Keratinocyte (primary cell): ENCODE measurements at regions not wholly inside any gene's neighbourhood (a gene's known extent, or its start where the extent isn't known, plus 50 kb on each side); places are given as distances from the start of the nearest gene placed in this dataset.

Experiments used
- DNase-seq: peaks from one replicate; pipeline ENCODE4 v3.0.0-alpha.2; 2011; ENCODE audit warnings: low read depth, missing footprints, low spot score
- FAIRE-seq: peaks from 2 replicates; lab custom pipeline; 2011; peaks lifted over from hg19 to GRCh38; lab: Jason Lieb, UNC
- H2AFZ ChIP-seq: 2 replicates; pipeline ENCODE4 v1.6.0; 2012; ENCODE audit warnings: low read length, control low read depth, inconsistent platforms; ENCODE audit not compliant: control insufficient read depth
- H3K27ac ChIP-seq: 2 replicates; pipeline ENCODE4 v1.5.1; 2011; ENCODE audit warnings: low read length; ENCODE audit not compliant: control insufficient read depth, insufficient read depth
- H3K27me3 ChIP-seq: 3 replicates; pipeline ENCODE4 v1.6.0; 2011; ENCODE audit warnings: low read length; ENCODE audit not compliant: control insufficient read depth, insufficient read depth; ENCODE audit errors: extremely low read depth
- H3K36me3 ChIP-seq, 2 experiments: 2 replicates in 1 of 2; 3 replicates in 1 of 2; pipeline ENCODE4 v1.5.1; 2011; ENCODE audit warnings: low read length in 2 of 2, mild to moderate bottlenecking in 1 of 2; ENCODE audit not compliant: control insufficient read depth in 2 of 2, insufficient read depth in 2 of 2; ENCODE audit errors: extremely low read depth in 1 of 2
- H3K4me1 ChIP-seq: 3 replicates; pipeline ENCODE4 v1.5.1; 2011; ENCODE audit warnings: low read length; ENCODE audit not compliant: control insufficient read depth, insufficient read depth; ENCODE audit errors: extremely low read depth
- H3K4me2 ChIP-seq: 3 replicates; pipeline ENCODE4 v1.6.0; 2011; ENCODE audit warnings: low read depth, low read length; ENCODE audit not compliant: control insufficient read depth, insufficient read depth; ENCODE audit errors: extremely low read depth
- H3K4me3 ChIP-seq, 3 experiments: fragments of 200-600 bp in 1 of 3; sonication (generic) in 1 of 3; 2 replicates in 2 of 3; 3 replicates in 1 of 3; pipeline ENCODE4 v1.5.1; 2011 to 2016; ENCODE audit warnings: low read length in 3 of 3, mild to moderate bottlenecking in 3 of 3, control low read depth in 2 of 3, inconsistent platforms in 1 of 3, low read depth in 1 of 3, mixed read lengths in 1 of 3, mixed run types in 1 of 3, moderate library complexity in 1 of 3; ENCODE audit not compliant: control insufficient read depth in 2 of 3, insufficient read depth in 2 of 3; ENCODE audit errors: extremely low read depth in 1 of 3
- H3K79me2 ChIP-seq: 2 replicates; pipeline ENCODE4 v1.6.0; 2012; ENCODE audit warnings: low read length; ENCODE audit not compliant: control insufficient read depth, insufficient read depth
- H3K9ac ChIP-seq: 3 replicates; pipeline ENCODE4 v1.6.0; 2011; ENCODE audit warnings: low read length; ENCODE audit not compliant: control insufficient read depth, insufficient read depth; ENCODE audit errors: extremely low read depth
- H3K9me1 ChIP-seq: 3 replicates; pipeline ENCODE4 v1.6.0; 2011; ENCODE audit warnings: low read length; ENCODE audit not compliant: control insufficient read depth, insufficient read depth; ENCODE audit errors: extremely low read depth
- H3K9me3 ChIP-seq: 2 replicates; pipeline ENCODE4 v1.5.1; 2012; ENCODE audit warnings: low read depth, low read length; ENCODE audit not compliant: control insufficient read depth
- H4K20me1 ChIP-seq: 3 replicates; pipeline ENCODE4 v1.6.0; 2011; ENCODE audit warnings: low read length; ENCODE audit not compliant: control insufficient read depth, insufficient read depth; ENCODE audit errors: extremely low read depth
- EZH2 ChIP-seq: IDR thresholded peaks from one replicate; pipeline ENCODE4 v1.6.1; 2012; ENCODE audit warnings: inconsistent platforms, mild to moderate bottlenecking, low read length, moderate library complexity
- dilution Hi-C: fragments of 300-500 bp; cut with MboI; formaldehyde crosslinking; loops from one replicate; pipeline ENCODE4 v1.7.0; 2020; ENCODE audit warnings: low sequenced_read_pairs; ENCODE audit not compliant: extremely low pct_ligation_motif_present
- TF ChIP-seq, protein P1 (sequence below), 3 experiments: IDR thresholded peaks in 1 of 3; conservative IDR thresholded peaks in 1 of 3; optimal IDR thresholded peaks in 1 of 3; 2 replicates in 2 of 3; 3 replicates in 1 of 3; pipeline versions ENCODE3 to v1.5.1; 2011; ENCODE audit warnings: low read length in 3 of 3, mild to moderate bottlenecking in 3 of 3, moderate library complexity in 2 of 3, control low read depth in 1 of 3, inconsistent platforms in 1 of 3; ENCODE audit not compliant: insufficient read depth in 2 of 3; ENCODE audit errors: extremely low read depth in 1 of 3

DNA sequence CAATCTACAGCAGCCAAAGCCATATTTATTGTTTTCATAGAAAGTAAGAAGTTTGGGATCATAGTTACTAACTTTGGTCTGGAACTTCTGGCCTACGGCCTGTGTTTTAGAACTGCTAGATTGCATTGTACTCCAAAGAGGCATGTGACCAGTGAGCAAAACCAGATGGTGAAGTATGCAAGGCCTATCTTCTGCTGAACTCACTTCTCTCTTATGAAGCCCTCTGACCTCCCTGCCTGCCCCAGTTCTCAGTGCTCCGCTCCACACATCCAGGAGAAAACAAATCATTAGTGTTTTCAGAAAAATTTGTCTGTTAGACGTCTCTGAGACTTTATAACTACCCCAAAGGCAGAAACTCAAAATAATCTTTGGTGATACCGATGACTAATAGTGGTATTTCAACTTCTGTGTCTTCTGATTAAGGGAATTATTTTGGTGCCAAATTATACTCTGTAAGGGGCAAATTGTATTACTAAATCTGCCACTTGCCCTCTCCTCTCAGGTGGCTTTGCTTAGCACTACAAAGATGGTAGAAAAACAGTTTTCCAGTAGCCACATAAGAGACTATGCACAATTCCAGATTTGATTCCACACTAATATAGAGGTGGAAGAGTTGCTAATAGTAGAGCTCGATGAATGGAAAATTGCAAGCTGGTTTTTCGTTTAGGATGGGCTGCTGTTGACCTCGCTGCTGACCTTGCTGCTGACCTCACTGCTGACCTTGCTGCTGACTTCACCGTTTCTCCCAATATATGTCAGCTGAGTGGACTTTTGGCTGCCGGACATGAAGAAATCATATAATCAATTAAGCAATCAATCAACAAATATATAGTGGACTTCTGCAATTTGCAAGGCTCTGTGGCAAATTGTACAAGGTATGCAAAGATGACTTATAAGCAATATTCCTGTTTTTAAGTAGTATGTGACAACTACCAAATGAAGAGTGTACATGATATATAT is 147.5 kb downstream of the KITLG start:
- Histone ChIP-seq H3K9me3 (no peaks in the 10 kb centered on the region), H3K4me3 (no peak overlapping the region), H3K27me3 (no peaks in the 10 kb centered on the region), H3K4me2 (no peak overlapping the region), H3K36me3 (no peaks in the 10 kb centered on the region), H4K20me1 (no peaks in the 10 kb centered on the region), H3K27ac (no peak overlapping the region), H3K4me1 (peaks cover 4% of the 10 kb centered on the region), H2AFZ (peak overlapping the region; percentile 27), H3K9me1 (no peaks in the 10 kb centered on the region), H3K79me2 (no peaks in the 10 kb centered on the region), H3K9ac (no peak overlapping the region)
- dilution Hi-C loops, result no loop called here
- FAIRE-seq, result no peak
- TF ChIP-seq, protein P1, sequence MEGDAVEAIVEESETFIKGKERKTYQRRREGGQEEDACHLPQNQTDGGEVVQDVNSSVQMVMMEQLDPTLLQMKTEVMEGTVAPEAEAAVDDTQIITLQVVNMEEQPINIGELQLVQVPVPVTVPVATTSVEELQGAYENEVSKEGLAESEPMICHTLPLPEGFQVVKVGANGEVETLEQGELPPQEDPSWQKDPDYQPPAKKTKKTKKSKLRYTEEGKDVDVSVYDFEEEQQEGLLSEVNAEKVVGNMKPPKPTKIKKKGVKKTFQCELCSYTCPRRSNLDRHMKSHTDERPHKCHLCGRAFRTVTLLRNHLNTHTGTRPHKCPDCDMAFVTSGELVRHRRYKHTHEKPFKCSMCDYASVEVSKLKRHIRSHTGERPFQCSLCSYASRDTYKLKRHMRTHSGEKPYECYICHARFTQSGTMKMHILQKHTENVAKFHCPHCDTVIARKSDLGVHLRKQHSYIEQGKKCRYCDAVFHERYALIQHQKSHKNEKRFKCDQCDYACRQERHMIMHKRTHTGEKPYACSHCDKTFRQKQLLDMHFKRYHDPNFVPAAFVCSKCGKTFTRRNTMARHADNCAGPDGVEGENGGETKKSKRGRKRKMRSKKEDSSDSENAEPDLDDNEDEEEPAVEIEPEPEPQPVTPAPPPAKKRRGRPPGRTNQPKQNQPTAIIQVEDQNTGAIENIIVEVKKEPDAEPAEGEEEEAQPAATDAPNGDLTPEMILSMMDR (optimal IDR thresholded peaks at IDR 0.05 in 1 of 3, IDR thresholded peaks at IDR 0.05 in 1 of 3, conservative IDR thresholded peaks at IDR 0.05 in 1 of 3; ENCODE audit: extremely low read depth in 1 of 3, insufficient read depth in 2 of 3, low read length in 3 of 3), result no peak
- no peak for TF ChIP-seq EZH2
- DNase-seq, result no peak

DNA sequence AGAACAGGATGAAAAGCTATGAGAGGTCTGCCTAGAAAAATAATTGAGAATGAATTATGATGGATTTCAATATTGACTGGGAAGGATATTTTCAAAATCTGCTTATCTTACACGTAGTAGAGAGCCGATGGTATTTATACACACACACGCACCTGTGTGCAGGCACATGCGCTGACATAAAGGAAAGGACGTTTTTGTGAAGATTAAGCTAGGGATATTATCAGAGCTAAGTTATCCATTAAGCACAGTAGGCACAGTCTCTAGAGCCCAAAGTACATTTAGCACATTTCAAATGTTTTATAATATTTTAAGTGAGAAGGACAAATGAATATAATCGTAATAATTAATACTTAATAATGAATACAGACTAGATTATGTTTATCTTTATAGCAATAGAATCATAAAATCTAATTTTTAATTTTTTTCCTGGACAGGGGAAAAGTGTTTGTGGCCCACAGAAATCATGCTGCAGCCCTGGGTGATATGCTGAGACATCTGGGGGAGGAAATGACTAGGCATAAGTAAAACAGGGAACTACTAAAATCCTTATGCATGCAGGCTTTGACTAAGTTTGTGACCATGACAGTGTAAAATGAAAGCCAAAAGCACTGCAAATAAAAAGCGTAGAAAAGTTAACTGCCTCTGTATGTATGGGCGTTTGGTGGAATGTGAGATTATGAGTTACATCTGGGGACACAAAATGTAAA is 146.1 kb downstream of the KITLG start:
- no peaks in the 10 kb centered on the region for H3K9me1 ChIP-seq
- dilution Hi-C loops, result no loop called here
- no peak overlapping the region for H3K27ac ChIP-seq
- no peaks in the 10 kb centered on the region for H3K27me3 ChIP-seq
- DNase-seq, result no peak
- H3K79me2 ChIP-seq, result no peaks in the 10 kb centered on the region
- H2AFZ ChIP-seq, result no peak overlapping the region
- H4K20me1 ChIP-seq, result no peaks in the 10 kb centered on the region
- FAIRE-seq, result no peak
- H3K9ac ChIP-seq, result no peak overlapping the region
- no peak overlapping the region for H3K4me2 ChIP-seq
- H3K4me3 ChIP-seq, result no peak overlapping the region
- no peaks in the 10 kb centered on the region for H3K36me3 ChIP-seq
- TF ChIP-seq, protein P1 (optimal IDR thresholded peaks at IDR 0.05 in 1 of 3, IDR thresholded peaks at IDR 0.05 in 1 of 3, conservative IDR thresholded peaks at IDR 0.05 in 1 of 3; ENCODE audit: extremely low read depth in 1 of 3, insufficient read depth in 2 of 3, low read length in 3 of 3), result no peak
- TF ChIP-seq EZH2, result no peak
- H3K9me3 ChIP-seq, result no peaks in the 10 kb centered on the region
- peaks cover 4% of the 10 kb centered on the region for H3K4me1 ChIP-seq
